Panc1 (cell line): ENCODE measurements at regions not wholly inside any gene's neighbourhood (a gene's known extent, or its start where the extent isn't known, plus 50 kb on each side); places are given as distances from the start of the nearest gene placed in this dataset.

ENCODE experiments used
- ATAC-seq: fragments of 200-7000 bp; cut with Tn5 transposase; 2 replicates; pipeline ENCODE4 v1.9.1; 2020; ENCODE audit warnings: mild to moderate bottlenecking, moderate library complexity
- BruUV-seq: library from RNA; stranded (reverse); fragments of 400-500 nt; replicated peaks from 2 replicates; lab custom pipeline; 2021; lab: Mats Ljungman, UMichigan
- CTCF ChIA-PET: fragments of 300-600 bp; sonication (Branson Sonifier 250); formaldehyde crosslinking; loops from one replicate; lab custom pipeline; 2022; ENCODE audit warnings: antibody characterized with exemption; lab: Charles Lee
- POLR2A ChIA-PET: fragments of 300-600 bp; sonication (Branson Sonifier 250); formaldehyde crosslinking; loops from one replicate; lab custom pipeline; 2022; ENCODE audit warnings: antibody characterized with exemption; lab: Charles Lee
- DNase-seq: peaks from one replicate; pipeline ENCODE4 v3.0.0-alpha.2; 2010; ENCODE audit warnings: low read depth, low spot score
- H3K27ac ChIP-seq: 2 replicates; pipeline ENCODE4 v1.5.1; 2011; ENCODE audit warnings: mild to moderate bottlenecking, low read length, inconsistent platforms
- H3K27me3 ChIP-seq: fragments of 200-500 bp; sonication (Bioruptor generic); 2 replicates; pipeline ENCODE4 v1.6.0; 2014; ENCODE audit warnings: low read length, inconsistent platforms; ENCODE audit not compliant: control insufficient read depth, insufficient read depth
- H3K36me3 ChIP-seq: fragments of 200-500 bp; sonication (Bioruptor generic); 2 replicates; pipeline ENCODE4 v1.5.1; 2014; ENCODE audit warnings: inconsistent platforms, mild to moderate bottlenecking, low read length, moderate library complexity; ENCODE audit not compliant: control insufficient read depth, insufficient read depth
- H3K4me1 ChIP-seq: 2 replicates; pipeline ENCODE4 v1.5.1; 2011; ENCODE audit warnings: inconsistent platforms, mild to moderate bottlenecking, low read length, moderate library complexity; ENCODE audit not compliant: control insufficient read depth, insufficient read depth
- H3K4me3 ChIP-seq, 2 experiments: 2 replicates each; pipeline ENCODE4 v1.5.1; 2011 to 2012; ENCODE audit warnings: low read depth in 2 of 2, low read length in 2 of 2, mild to moderate bottlenecking in 2 of 2, inconsistent platforms in 1 of 2, moderate library complexity in 1 of 2
- H3K9me3 ChIP-seq: fragments of 200-500 bp; sonication (Bioruptor generic); 2 replicates; pipeline ENCODE4 v1.5.1; 2014; ENCODE audit warnings: low read depth, mild to moderate bottlenecking, inconsistent platforms, low read length, moderate library complexity; ENCODE audit not compliant: control insufficient read depth, insufficient read depth
- CTCF ChIP-seq: fragments of 450-650 bp; IDR thresholded peaks from 2 replicates; pipeline ENCODE4 v1.5.1; 2017; ENCODE audit warnings: mild to moderate bottlenecking
- POLR2AphosphoS5 ChIP-seq: IDR thresholded peaks from 2 replicates; pipeline ENCODE4 v1.6.1; 2012; ENCODE audit warnings: mild to moderate bottlenecking, low read depth, low read length, moderate library complexity
- REST ChIP-seq, 2 experiments: IDR thresholded peaks; 2 replicates each; pipeline ENCODE4 v1.6.1; 2011 to 2012; ENCODE audit warnings: low read depth in 2 of 2, control low read depth in 1 of 2, low read length in 1 of 2, mild to moderate bottlenecking in 1 of 2, moderate library complexity in 1 of 2; ENCODE audit not compliant: insufficient read depth in 1 of 2
- SIN3A ChIP-seq: IDR thresholded peaks from 2 replicates; pipeline ENCODE4 v1.6.1; 2012; ENCODE audit warnings: low read depth, mild to moderate bottlenecking, low read length, moderate library complexity, borderline replicate concordance; ENCODE audit not compliant: insufficient read depth
- TCF7L2 ChIP-seq: IDR thresholded peaks from 2 replicates; pipeline ENCODE4 v1.6.1; 2011; ENCODE audit warnings: mild to moderate bottlenecking, low read depth, low read length, inconsistent platforms
- in situ Hi-C: cut with HindIII; loops from 2 replicates; pipeline ENCODE4 v1.10.0; 2016; ENCODE audit warnings: low sequenced_read_pairs, low pct_unique_long_range_greater_than_20kb
- intact Hi-C: fragments of 100-400 bp; cut with micrococcal nuclease; formaldehyde crosslinking; loops from one replicate; pipeline ENCODE4 v1.10.0; 2022; ENCODE audit not compliant: unreplicated experiment

- ChIA-PET POLR2A (no interaction called here), CTCF (no interaction called here)
- Histone ChIP-seq H3K4me1 (no peaks in the 10 kb centered on the region), H3K4me3 (no peak overlapping the region), H3K9me3 (no peaks in the 10 kb centered on the region), H3K27me3 (no peaks in the 10 kb centered on the region), H3K36me3 (no peaks in the 10 kb centered on the region), H3K27ac (no peak overlapping the region)
- no peak for ATAC-seq
- intact Hi-C loops (no loop called here), in situ Hi-C loops (no loop called here)
- no TSS peak for BruUV-seq
- no peak for TF ChIP-seq POLR2AphosphoS5
- no peak for TF ChIP-seq SIN3A
- no peak for TF ChIP-seq CTCF
- no peak for TF ChIP-seq TCF7L2
- TF ChIP-seq REST (IDR thresholded peaks at IDR 0.05; ENCODE audit: insufficient read depth in 1 of 2, low read depth in 2 of 2, low read length in 1 of 2): no peak
- DNase-seq: no peak
These were observed 396.0 kb upstream of the C2CD4B start for GRCh38 chr15:62561059-62561519.

- intact Hi-C loops: no loop called here
- no peak for ATAC-seq
These were observed 396.5 kb upstream of the C2CD4B start for GRCh38 chr15:62561571-62561970.

More at GRCh38 chr15:62561571-62561970, 396.5 kb upstream of the C2CD4B start:
- in situ Hi-C loops: no loop called here
- H3K27me3 ChIP-seq: no peaks in the 10 kb centered on the region
- no peak for DNase-seq
- H3K9me3 ChIP-seq: no peaks in the 10 kb centered on the region
- H3K4me1 ChIP-seq: no peaks in the 10 kb centered on the region
- no peaks in the 10 kb centered on the region for H3K36me3 ChIP-seq
- H3K27ac ChIP-seq: no peak overlapping the region
- CTCF ChIA-PET: no interaction called here
- POLR2A ChIA-PET: no interaction called here
- TF ChIP-seq TCF7L2: no peak
- no peak for TF ChIP-seq POLR2AphosphoS5
- no peak for TF ChIP-seq REST (IDR thresholded peaks at IDR 0.05; ENCODE audit: insufficient read depth in 1 of 2, low read depth in 2 of 2, low read length in 1 of 2)
- TF ChIP-seq SIN3A: no peak
- no peak overlapping the region for H3K4me3 ChIP-seq
- BruUV-seq: no TSS peak
